T1000 (cell line): ENCODE measurements at regions not wholly inside any gene's neighbourhood (a gene's known extent, or its start where the extent isn't known, plus 50 kb on each side); places are given as distances from the start of the nearest gene placed in this dataset.
A peak's percentile ranks its signal among the peaks of the same experiment; 100 is the strongest.
"Not testable (repeated sequence)": the region's sequence is repeated elsewhere in the genome, so short reads cannot be mapped to it uniquely, and the experiment has no call there.

ENCODE experiments used
- DNase-seq: peaks from one replicate; lab custom pipeline; 2025; ENCODE audit warnings: mixed read lengths; lab: John Stamatoyannopoulos, UW

GRCh38 chr20:53818457-53819177, 225.0 kb upstream of the ZNF217 start:
- no peak for DNase-seq

GRCh38 chr20:53817513-53817912, 223.9 kb upstream of the ZNF217 start:
- not testable (repeated sequence) for DNase-seq

GRCh38 chr20:53816872-53817398, 223.3 kb upstream of the ZNF217 start:
- DNase-seq = no peak

- DNase-seq = no peak
These were observed 221.9 kb upstream of the ZNF217 start for GRCh38 chr20:53815509-53815908.

GRCh38 chr20:53814060-53814459, 220.4 kb upstream of the ZNF217 start:
- DNase-seq = no peak

GRCh38 chr20:53813636-53814035, 220.0 kb upstream of the ZNF217 start:
- DNase-seq = no peak

- no peak for DNase-seq
These were observed 217.9 kb upstream of the ZNF217 start for GRCh38 chr20:53811577-53811976.

- no peak for DNase-seq
These were observed 217.2 kb upstream of the ZNF217 start for GRCh38 chr20:53810661-53811355.

GRCh38 chr20:53809728-53810365, 216.2 kb upstream of the ZNF217 start:
- no peak for DNase-seq

GRCh38 chr20:53809217-53809616, 215.6 kb upstream of the ZNF217 start:
- DNase-seq = no peak

GRCh38 chr20:53808733-53809132, 215.1 kb upstream of the ZNF217 start:
- no peak for DNase-seq

- DNase-seq = not testable (repeated sequence)
These were observed 214.7 kb upstream of the ZNF217 start for GRCh38 chr20:53808302-53808701.

- DNase-seq = no peak
These were observed 213.2 kb upstream of the ZNF217 start for GRCh38 chr20:53806683-53807401.

GRCh38 chr20:53805895-53806384, 212.3 kb upstream of the ZNF217 start:
- peak; percentile 86 for DNase-seq

GRCh38 chr20:53804920-53805894, 211.6 kb upstream of the ZNF217 start:
- no peak for DNase-seq

GRCh38 chr20:53804308-53804707, 210.7 kb upstream of the ZNF217 start:
- DNase-seq = not testable (repeated sequence)

GRCh38 chr20:53803492-53804155, 210.0 kb upstream of the ZNF217 start:
- DNase-seq = no peak

GRCh38 chr20:53801609-53802370, 208.2 kb upstream of the ZNF217 start:
- DNase-seq = no peak

GRCh38 chr20:53800883-53801604, 207.4 kb upstream of the ZNF217 start:
- DNase-seq = no peak
